HG03460 (cell line): ENCODE measurements at regions not wholly inside any gene's neighbourhood (a gene's known extent, or its start where the extent isn't known, plus 50 kb on each side); places are given as distances from the start of the nearest gene placed in this dataset.

Source experiments
- ATAC-seq: cut with Tn5 transposase; IDR thresholded peaks from one replicate; pipeline ENCODE4 v1.9.1; 2021; ENCODE audit not compliant: unreplicated experiment

DNA sequence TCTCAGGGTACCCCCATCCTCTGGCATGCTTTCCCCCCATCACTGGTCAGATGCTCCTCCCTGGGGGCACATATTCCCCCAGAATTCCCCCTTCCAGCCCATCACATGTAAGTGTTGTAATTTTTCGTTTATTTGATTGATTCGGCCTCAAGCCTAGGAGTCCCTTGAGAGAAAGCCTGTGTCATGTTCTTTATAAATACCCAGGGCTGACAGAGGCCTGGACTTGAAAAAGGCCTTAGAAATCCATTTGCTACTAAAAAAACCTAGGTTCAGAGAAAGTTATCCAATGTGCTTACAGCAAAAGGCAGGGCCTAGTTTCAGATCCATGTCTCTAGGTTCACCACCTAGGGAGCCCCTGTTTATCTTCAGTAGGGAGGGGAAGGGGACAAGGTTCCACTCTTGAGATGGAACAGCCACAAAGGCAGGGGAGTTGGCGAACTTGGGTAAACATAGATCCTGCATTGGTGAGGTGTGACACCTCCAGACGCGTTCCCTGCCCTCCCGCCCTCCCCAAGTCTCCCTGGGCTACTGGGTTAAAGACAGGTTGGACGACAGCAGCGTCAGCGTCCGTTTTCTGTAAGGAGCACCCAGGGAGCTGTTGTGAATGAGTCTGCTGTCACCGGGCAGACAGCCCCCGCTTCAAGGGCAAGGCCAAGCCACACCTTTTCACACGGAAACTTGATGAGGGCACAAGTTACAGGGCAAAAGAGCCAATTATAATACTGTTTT is 147.8 kb downstream of the EN1 start:
- ATAC-seq = no peak

DNA sequence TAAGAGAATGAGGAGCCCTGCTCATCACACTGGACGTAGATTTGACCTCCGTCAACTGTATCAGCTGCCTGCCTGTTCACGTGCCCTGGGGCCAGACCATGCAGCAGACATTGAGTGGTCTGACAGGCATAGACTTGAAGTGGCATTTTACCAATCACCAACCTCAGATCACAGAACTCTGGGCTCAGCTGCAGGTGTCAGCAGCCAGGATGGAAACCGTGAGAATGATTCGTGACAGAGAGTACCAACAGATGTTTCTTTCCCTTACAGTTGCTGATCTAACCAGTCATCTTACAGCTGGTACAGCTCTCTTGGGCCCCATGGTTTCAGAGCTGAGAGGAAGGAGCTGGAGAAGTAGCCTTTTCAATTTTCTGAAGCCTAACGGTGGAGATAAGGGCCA is 148.9 kb downstream of the EN1 start:
- no peak for ATAC-seq

DNA sequence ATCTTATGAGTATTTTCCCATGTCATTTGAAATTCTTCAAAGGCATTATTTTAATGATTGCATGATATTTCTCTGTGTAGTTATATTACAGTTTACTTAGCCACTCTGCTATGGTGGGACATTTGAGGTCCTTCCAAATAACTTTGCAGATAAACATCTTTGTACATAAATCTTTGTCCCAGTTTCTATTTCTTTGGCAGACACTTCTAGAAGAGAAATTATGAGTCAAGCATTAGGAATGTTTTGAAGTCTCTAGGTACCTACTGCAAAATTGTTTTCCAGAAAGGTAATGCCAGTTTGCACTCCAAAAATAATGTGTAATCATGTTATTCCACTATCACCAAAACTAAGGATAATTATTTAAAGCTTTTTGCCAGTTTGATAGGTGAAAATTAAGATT is 149.7 kb downstream of the EN1 start:
- no peak for ATAC-seq

DNA sequence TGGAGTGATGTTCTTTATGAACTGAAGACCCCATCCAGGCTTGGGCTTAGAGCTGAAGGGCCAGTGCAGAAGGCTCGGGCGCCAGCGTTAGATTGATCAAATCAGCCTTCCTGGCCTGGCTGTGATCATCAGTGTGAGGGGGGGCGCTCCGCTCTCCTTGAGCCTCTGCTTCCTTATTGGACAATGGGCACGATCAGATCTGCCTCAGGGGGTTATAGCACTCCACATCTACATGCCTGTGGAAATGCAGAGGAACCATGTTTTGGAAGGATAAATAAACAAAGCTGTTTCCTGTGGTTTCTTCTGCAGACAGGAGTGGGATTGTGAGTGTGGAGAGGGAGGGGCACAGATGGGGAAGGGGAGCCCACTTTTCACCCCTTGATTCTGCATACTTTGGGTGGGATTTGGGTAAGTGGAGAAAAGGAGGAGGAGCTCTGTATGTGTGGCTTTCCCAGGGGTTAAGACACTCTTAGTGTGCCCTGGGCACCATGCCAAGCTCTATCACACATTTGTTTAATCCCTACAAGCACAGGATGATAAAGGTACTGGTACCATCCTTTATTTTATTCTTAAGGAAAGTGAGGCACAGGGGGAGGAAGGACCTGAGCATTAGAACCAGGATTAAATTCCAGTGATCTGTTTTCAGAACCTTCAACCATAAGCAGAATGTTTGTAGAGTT is 150.5 kb downstream of the EN1 start:
- no peak for ATAC-seq

DNA sequence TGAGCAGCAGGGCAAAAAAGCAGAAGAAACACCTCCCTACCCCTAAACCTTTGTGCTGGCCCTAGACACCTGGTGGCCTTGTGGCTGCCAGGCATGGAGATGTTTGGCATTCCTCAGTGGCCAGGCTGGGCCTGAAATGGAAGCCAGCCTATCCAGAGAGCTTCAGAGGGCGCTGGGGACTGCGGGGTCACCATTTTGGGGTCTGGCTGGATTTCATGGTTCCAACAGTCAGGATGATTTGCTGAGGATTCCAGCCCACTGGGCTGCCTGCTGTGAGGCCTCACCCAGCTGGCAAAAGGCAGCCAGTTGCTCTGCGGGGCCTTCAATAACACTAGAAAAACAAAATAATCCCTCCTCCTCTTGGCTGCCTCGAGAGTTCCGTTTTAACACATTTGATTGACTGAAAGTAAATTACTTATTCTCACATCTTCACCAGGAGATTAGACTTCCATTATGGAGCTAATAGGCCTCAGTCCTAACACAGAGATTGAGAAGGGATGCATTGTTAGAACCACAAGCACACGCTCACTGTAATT is 154.1 kb downstream of the EN1 start:
- no peak for ATAC-seq

DNA sequence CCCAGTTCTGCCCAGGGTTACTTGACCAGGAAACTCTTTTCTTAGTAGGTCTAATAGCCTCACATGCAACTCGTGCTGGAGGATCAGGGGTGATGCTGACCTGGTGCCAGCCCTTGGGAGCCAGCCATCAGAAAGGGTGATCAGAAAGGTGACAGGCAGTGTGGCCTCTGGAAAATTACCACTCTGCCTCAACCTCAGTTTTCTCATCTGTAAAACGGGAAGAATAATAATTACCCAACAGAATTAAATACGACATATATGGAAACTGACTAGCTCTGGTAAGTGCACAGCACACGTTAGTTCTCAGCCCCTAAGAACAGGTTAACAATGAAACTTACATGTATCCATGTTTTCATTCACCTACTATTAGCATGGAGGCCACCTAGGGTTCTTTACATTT is 157.6 kb downstream of the EN1 start:
- no peak for ATAC-seq

DNA sequence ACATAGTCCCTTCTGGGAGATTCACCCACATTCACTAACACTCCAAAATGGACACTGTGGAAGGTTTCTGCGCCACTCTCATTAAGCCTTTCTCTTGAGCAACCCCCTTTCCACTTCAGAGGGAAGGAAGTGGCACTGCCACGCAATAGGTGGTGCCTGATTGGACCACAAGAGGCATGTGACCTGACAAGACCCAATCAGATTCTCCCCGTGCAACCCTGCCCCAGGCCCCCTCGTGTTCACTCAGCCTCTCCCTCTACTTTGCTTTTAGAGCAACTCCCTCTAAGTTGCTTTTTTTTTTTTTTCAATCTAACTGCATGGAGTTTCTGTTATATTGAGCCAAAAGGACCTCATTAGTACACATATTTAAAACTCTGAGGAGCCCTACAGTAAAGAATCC is 158.0 kb downstream of the EN1 start:
- ATAC-seq = no peak

DNA sequence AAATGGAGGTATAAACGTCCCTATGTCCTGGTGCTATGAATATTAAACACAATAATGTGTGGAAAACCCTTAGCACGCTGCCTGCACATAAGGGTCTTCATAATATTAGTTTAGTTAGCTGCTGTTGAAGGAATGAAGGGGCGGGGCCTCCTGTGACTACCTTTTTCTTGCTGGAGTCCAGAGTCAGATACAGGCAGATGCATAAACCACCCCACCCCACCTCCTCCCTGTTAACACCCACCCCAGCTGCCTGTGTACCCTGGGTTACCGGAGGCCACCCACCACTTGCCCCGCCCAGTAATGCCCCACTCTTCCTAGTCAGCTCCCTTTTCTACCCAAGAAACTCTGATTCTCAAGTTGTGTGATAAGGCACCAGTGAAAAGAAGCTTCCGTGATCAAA is 158.4 kb downstream of the EN1 start:
- ATAC-seq = no peak

DNA sequence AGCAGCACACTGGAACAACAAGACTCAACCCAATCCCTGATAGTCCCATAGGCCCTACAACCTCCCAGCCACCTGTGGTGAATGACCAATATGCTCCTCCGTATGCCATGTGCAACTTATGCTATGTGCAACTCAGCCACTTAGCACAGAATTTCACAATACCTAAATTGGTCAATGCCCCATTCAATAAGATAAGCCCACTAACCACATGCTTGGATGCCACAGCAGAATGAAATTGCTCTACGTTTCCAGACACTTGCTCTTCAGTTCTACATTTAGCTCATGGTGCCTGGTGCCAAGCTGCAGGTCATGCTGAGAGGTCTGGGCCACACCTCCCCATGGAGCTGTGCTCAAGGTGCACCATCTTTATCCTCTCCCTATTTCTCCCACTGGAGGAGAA is 159.8 kb downstream of the EN1 start:
- no peak for ATAC-seq

DNA sequence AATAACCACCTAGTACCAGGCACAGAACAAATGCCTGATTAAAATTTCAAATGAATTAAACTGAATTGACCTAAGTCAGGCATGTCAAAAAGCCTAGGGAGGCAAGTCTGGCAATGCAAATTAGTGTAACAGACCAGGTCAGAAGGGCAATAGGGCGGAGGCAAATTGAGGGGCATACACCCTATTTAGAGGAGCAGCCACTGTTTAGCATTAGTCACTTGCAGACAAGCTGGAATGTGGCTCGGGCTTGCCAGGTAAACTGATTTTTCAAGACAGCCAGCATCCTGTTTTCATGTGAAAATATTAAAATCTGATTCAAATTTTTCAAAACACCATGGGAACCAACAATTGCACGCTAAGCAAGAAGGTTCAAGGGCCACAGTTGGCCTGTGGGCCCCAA is 160.3 kb downstream of the EN1 start:
- ATAC-seq = no peak

DNA sequence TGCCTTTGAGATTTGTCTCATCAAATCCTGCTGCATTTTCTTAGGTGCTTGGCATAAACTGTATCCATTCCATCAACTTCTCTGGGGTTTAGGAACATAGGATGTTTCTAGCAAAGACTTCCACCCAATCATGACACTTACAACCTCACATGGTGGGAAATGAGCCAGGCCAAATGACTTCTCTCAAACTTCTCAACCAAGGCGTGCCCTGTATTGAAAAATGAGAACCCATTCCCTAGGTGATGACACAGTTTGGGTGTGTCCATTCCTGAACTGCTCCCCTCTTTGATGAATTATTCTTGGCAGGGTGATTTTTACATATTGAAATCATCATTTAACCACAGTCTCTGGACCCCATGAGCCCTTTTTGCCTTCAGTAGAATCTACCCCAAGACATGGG is 161.1 kb downstream of the EN1 start:
- no peak for ATAC-seq

DNA sequence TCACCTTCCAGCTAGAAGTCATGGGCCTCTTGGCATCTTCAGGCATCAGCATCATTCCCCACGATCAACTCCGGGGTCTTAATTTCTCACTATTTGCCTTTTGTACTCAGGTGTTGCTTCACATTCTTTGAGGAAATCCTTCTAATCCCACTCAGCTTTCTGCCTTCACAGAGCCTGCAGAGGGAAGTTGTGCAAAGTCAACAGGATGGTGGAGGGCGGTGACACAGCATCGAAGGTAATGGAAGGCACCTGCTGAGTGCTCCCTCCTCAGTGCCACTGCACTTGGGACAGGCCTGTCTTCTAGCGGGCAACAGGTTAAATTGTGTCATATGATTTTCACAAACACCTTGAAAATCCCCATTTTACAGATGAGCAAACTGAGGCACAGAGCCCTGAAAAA is 164.0 kb downstream of the EN1 start:
- no peak for ATAC-seq

DNA sequence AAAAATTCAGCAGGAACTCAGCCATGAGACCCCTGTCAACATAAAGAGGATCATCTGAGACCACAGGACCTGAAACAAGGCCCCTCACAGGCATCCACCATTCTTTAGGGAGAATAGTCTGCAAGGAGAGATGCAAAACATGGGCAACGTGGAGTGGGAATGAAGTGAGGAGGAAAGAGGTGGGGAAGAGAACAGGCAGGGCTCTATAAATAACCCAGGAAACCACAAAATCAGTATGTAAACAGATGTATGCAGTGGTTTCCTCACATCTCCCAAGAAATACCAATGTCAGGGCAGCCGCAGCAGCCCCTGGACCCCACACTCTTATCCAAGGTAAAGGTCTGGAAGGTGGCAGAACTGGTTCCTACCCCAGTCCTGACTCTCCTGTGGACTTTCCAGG is 168.5 kb downstream of the EN1 start:
- no peak for ATAC-seq

DNA sequence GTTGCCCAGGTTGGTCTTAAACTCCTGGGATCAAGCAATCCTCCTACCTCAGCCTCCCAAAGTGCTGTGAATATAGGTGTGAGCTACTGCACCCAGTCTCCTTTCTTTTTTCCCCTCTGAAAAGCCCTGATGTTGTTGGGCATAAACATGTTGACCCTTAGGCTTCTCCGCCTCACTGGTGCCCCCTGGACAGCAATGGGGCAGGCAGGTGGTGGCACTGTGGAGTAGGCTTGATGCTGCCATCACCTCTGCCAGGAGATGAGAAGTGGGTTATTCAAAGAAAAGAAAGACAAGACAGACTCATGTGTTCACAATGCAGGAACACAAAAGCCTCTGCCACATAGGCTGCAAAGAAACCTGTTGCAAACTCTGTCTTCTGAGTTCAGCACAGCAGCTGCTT is 169.9 kb downstream of the EN1 start:
- ATAC-seq = no peak

DNA sequence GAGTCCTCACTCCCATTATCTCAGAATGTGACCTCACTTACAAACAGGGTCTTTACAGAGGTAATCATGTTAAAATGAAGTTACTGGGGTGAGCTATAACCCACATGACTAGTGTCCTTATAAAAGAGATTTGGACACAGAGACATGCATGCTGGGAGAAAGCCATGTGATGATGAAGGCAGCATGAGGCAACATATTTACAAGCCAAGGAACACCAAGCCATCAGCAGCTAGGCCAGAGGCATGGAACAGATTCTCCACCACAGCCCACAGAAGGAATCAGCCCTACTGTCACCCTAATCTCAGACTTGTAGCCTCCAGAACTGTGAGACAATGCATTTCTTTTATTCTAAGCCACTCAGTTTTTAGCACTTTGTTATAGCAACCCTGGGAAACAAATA is 171.9 kb downstream of the EN1 start:
- no peak for ATAC-seq

DNA sequence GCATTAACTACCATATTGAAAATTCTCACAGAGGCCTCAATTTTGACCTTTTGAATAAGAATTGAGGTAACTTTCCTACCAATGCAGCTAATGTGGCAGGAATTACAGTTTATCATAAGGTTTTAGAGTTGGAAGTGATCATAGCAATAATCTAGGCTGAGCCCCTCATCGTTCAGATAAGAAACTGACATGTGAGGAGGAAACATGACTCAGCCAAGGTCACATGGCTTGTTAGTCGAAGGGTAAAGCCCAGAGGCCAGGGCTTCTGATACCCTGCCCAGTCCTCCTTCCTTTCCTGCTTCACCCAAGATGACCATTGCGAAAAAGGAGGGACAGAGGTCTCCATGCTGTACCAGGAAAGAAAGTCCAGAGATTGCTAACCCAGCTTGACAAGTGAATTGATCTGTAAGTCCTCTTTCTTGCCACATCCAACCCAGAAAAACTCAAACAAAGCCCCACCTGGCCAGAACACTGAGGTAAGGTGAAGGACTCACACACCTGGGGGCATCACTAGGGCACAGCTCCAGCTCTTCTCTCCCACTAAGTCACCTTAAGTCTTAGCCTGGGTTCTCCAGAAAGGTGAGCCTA is 174.8 kb downstream of the EN1 start:
- no peak for ATAC-seq

DNA sequence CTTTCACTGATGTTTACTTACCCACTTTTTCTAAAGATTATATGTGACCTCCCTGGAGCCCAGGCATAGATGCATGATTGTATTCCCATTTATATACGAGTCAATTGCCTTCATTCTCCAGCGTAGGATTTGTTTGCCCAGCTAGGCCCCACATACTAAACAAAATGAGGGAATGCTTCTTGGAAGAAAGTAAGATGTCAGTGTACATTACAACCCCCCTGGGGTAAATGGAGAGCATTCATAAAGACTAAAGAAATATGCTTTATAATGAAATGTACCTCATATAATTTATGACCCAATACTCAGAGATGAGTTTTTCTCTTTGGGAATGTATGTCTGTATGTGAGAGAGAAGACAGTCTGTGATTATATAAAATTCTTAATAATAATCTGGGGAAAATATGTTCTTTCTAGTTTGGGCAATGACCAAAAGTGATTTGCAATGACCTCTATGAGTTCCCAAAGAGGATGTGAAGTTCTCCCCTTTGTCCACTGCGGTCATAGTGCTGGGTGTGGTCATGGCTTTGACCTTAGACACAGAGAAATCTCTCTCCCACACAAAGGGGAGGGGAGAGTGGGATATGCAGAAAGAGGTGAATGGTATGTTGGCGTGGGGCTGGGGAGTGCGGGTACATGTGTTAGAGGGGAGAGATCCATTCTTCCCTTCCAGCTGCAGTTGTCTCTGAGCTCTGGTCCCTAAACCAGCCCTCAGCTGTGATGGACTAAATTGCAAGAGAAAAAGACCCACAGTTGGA is 175.6 kb downstream of the EN1 start:
- no peak for ATAC-seq

DNA sequence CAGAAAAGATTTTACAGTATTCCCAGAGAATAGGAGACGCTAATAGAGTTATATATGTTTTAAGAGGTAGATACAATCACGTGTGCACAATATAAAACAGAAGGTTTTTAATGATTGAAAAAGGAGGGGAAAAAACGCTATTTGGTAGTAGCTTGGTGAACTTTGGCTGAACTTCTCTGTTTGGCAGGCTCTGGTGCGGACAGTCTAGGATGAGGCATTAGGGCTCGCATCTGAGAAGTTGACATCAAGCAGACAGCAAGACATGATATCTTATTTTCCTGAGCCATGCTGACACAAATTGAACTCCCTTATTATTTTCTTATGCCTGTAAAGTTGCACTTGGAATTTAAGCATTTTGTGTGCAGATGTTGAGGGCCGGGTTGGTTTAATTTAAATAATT is 176.6 kb downstream of the EN1 start:
- no peak for ATAC-seq

DNA sequence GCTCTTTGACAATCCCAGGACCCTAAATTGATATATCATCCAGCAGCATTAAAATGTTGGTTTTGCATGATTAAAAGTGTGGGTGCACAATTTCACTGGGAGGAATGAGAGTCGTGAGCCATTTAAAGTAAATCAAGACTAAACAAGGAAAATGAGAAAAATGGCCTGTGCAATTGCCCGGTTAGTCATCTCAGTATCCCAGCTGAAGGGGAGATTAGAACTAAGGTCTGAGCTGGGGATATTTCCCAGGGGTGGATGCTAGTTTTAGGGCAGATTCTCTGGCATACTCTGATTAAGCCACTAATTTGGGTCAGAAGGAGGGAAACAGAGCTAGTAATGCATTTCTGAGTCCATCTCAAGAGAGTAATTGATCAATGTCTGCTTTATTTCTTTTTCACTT is 177.2 kb downstream of the EN1 start:
- no peak for ATAC-seq

DNA sequence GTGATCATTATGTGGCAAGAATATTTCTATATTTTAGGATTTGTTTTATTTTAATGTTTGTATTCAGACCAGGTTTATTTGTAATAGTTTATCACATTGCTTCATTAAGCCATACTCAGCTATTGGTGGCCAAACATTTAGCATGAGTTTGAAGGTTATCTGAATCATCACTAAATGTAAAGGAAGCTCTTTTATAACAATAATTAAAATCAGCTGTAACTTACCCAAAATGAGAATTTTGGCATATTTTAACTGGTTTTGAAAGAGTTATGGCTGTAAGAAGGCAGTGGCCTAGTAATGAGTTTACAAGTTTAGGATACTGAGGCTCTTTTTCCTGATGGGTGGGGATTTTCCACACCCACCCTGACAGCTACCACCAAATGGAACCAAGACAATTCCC is 177.8 kb downstream of the EN1 start:
- ATAC-seq = no peak
